Breast epithelium (tissue), 3 donors: ENCODE measurements at regions not wholly inside any gene's neighbourhood (a gene's known extent, or its start where the extent isn't known, plus 50 kb on each side); places are given as distances from the start of the nearest gene placed in this dataset.

ENCODE experiments used
- POLR2A ChIP-seq: fragments of 450-650 bp; IDR thresholded peaks from one replicate; pipeline ENCODE4 v1.6.1; 2016; ENCODE audit warnings: antibody characterized with exemption, mild to moderate bottlenecking, moderate library complexity
- POLR2AphosphoS5 ChIP-seq, 3 donors: sonication (generic); formaldehyde crosslinking; IDR thresholded peaks; one replicate each; pipeline ENCODE4 v1.6.1; 2017; ENCODE audit warnings: antibody characterized with exemption in 3 of 3
- TF ChIP-seq, protein P1 (sequence below), 3 donors: fragments of 450-650 bp; IDR thresholded peaks; one replicate each; pipeline ENCODE4 v1.5.1; 2016 to 2017; ENCODE audit warnings: antibody characterized with exemption in 3 of 3, mild to moderate bottlenecking in 3 of 3, moderate library complexity in 3 of 3

DNA sequence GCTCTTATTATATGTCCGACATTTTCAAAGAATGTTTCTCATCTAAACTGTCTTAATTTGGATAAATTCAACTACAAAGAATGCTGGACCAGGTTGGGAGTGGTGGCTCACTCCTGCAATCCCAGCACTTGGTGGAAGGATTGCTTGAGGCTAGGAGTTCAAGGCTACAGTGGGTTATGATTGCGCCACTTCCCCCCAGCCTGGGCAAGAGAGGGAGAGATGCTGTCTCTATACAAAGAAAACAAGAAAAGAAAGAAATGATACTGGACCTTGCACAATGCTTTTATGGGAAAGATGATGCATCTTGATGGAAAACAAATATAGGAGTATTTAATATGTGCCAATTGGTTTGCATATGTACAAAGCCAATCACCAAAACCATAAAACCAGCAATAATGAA, 296.7 kb downstream of the LPIN1 start:
- TF ChIP-seq, protein P1, sequence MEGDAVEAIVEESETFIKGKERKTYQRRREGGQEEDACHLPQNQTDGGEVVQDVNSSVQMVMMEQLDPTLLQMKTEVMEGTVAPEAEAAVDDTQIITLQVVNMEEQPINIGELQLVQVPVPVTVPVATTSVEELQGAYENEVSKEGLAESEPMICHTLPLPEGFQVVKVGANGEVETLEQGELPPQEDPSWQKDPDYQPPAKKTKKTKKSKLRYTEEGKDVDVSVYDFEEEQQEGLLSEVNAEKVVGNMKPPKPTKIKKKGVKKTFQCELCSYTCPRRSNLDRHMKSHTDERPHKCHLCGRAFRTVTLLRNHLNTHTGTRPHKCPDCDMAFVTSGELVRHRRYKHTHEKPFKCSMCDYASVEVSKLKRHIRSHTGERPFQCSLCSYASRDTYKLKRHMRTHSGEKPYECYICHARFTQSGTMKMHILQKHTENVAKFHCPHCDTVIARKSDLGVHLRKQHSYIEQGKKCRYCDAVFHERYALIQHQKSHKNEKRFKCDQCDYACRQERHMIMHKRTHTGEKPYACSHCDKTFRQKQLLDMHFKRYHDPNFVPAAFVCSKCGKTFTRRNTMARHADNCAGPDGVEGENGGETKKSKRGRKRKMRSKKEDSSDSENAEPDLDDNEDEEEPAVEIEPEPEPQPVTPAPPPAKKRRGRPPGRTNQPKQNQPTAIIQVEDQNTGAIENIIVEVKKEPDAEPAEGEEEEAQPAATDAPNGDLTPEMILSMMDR (IDR thresholded peaks at IDR 0.05) = no peak
- no peak for TF ChIP-seq POLR2AphosphoS5 (IDR thresholded peaks at IDR 0.05)
- no peak for TF ChIP-seq POLR2A
